Loucy (cell line): ENCODE measurements at regions not wholly inside any gene's neighbourhood (a gene's known extent, or its start where the extent isn't known, plus 50 kb on each side); places are given as distances from the start of the nearest gene placed in this dataset.

Experiments used
- H2AFZ ChIP-seq: fragments of 200-600 bp; sonication (generic); 2 replicates; pipeline ENCODE4 v1.6.0; 2016; ENCODE audit warnings: antibody characterized with exemption, mild to moderate bottlenecking, low read length, moderate library complexity
- H3F3A ChIP-seq: fragments of 200-600 bp; 2 replicates; pipeline ENCODE4 v1.6.0; 2016; ENCODE audit warnings: antibody characterized with exemption, low read depth, mild to moderate bottlenecking
- H3K27me3 ChIP-seq: fragments of 200-600 bp; sonication (generic); 2 replicates; pipeline ENCODE4 v1.6.1; 2014; ENCODE audit warnings: low read length, mild to moderate bottlenecking; ENCODE audit not compliant: insufficient read depth, poor library complexity, severe bottlenecking
- H3K36me3 ChIP-seq: fragments of 200-600 bp; sonication (generic); 2 replicates; pipeline ENCODE4 v1.6.1; 2016; ENCODE audit warnings: low read length; ENCODE audit not compliant: insufficient read depth
- H3K4me1 ChIP-seq: fragments of 200-600 bp; sonication (generic); 2 replicates; pipeline ENCODE4 v1.5.1; 2014; ENCODE audit warnings: low read length, mild to moderate bottlenecking; ENCODE audit not compliant: insufficient read depth, poor library complexity, severe bottlenecking
- H3K4me2 ChIP-seq: fragments of 200-600 bp; sonication (generic); 2 replicates; pipeline ENCODE4 v1.6.0; 2014; ENCODE audit warnings: antibody characterized with exemption, low read length, low read depth, mild to moderate bottlenecking; ENCODE audit not compliant: poor library complexity, severe bottlenecking
- H3K4me3 ChIP-seq: fragments of 200-600 bp; sonication (generic); 2 replicates; pipeline ENCODE4 v1.5.1; 2014; ENCODE audit warnings: low read length, mild to moderate bottlenecking, mixed read lengths; ENCODE audit not compliant: poor library complexity, severe bottlenecking
- H3K79me2 ChIP-seq: fragments of 200-600 bp; sonication (generic); 2 replicates; pipeline ENCODE4 v1.6.1; 2014; ENCODE audit warnings: low read length; ENCODE audit not compliant: insufficient read depth
- H3K9ac ChIP-seq: fragments of 200-600 bp; sonication (generic); 2 replicates; pipeline ENCODE4 v1.6.0; 2014; ENCODE audit warnings: mild to moderate bottlenecking, low read depth, low read length, moderate library complexity; ENCODE audit not compliant: poor library complexity, severe bottlenecking
- H3K9me2 ChIP-seq: fragments of 200-600 bp; sonication (generic); replicated peaks from 2 replicates; pipeline ENCODE4 v1.6.1; 2016; ENCODE audit warnings: low read depth, low read length, mixed read lengths
- H3K9me3 ChIP-seq: fragments of 200-600 bp; sonication (generic); 2 replicates; pipeline ENCODE4 v1.6.1; 2014; ENCODE audit warnings: mild to moderate bottlenecking, antibody characterized with exemption, low read length, low read depth; ENCODE audit not compliant: insufficient read depth
- H4K20me1 ChIP-seq: fragments of 200-600 bp; sonication (generic); 2 replicates; pipeline ENCODE4 v1.6.0; 2014; ENCODE audit warnings: antibody characterized with exemption, low read length, mild to moderate bottlenecking; ENCODE audit not compliant: insufficient read depth, poor library complexity, severe bottlenecking
- CTCF ChIP-seq: fragments of 200-600 bp; sonication (generic); conservative IDR thresholded peaks from 2 replicates; pipeline ENCODE4 v1.5.1; 2014; ENCODE audit warnings: mild to moderate bottlenecking, antibody characterized with exemption, low read length
- EZH2phosphoT487 ChIP-seq: fragments of 200-600 bp; IDR thresholded peaks from 2 replicates; pipeline ENCODE4 v1.6.1; 2018; ENCODE audit warnings: antibody characterized with exemption, mild to moderate bottlenecking, moderate library complexity, borderline replicate concordance

- Histone ChIP-seq H3F3A (no peaks in the 10 kb centered on the region), H3K9me2 (no peaks in the 10 kb centered on the region), H3K9ac (no peak overlapping the region), H3K4me2 (no peak overlapping the region), H2AFZ (no peak overlapping the region), H3K4me1 (no peaks in the 10 kb centered on the region), H3K27me3 (no peaks in the 10 kb centered on the region), H3K4me3 (no peak overlapping the region), H3K36me3 (no peaks in the 10 kb centered on the region), H4K20me1 (no peaks in the 10 kb centered on the region), H3K79me2 (no peaks in the 10 kb centered on the region), H3K9me3 (no peaks in the 10 kb centered on the region)
- TF ChIP-seq CTCF = no peak
- no peak for TF ChIP-seq EZH2phosphoT487
Measured at GRCh38 chr9:18368206-18368605, 105.7 kb upstream of the ADAMTSL1 start.

GRCh38 chr9:18371141-18371540, 102.8 kb upstream of the ADAMTSL1 start:
- H4K20me1 ChIP-seq = no peaks in the 10 kb centered on the region
- H3K9me3 ChIP-seq = no peaks in the 10 kb centered on the region
- no peak overlapping the region for H3K9ac ChIP-seq
- no peaks in the 10 kb centered on the region for H3K79me2 ChIP-seq
- TF ChIP-seq CTCF (no peak), EZH2phosphoT487 (no peak)
- H3K4me2 ChIP-seq = no peak overlapping the region
- no peaks in the 10 kb centered on the region for H3K9me2 ChIP-seq
- no peak overlapping the region for H3K4me3 ChIP-seq
- H2AFZ ChIP-seq = no peak overlapping the region
- no peaks in the 10 kb centered on the region for H3K36me3 ChIP-seq
- H3K4me1 ChIP-seq = no peaks in the 10 kb centered on the region
- H3F3A ChIP-seq = no peaks in the 10 kb centered on the region
- H3K27me3 ChIP-seq = no peaks in the 10 kb centered on the region

GRCh38 chr9:18371621-18372020, 102.3 kb upstream of the ADAMTSL1 start:
- Histone ChIP-seq H2AFZ (no peak overlapping the region), H3K36me3 (no peaks in the 10 kb centered on the region), H3K9me3 (no peaks in the 10 kb centered on the region), H3K4me3 (no peak overlapping the region), H3F3A (no peaks in the 10 kb centered on the region), H3K79me2 (no peaks in the 10 kb centered on the region), H4K20me1 (no peaks in the 10 kb centered on the region), H3K9me2 (no peaks in the 10 kb centered on the region), H3K27me3 (no peaks in the 10 kb centered on the region), H3K4me2 (no peak overlapping the region), H3K4me1 (no peaks in the 10 kb centered on the region), H3K9ac (no peak overlapping the region)
- TF ChIP-seq EZH2phosphoT487 = no peak
- no peak for TF ChIP-seq CTCF
